ENCODE measurements at regions not wholly inside any gene's neighbourhood (a gene's known extent, or its start where the extent isn't known, plus 50 kb on each side); places are given as distances from the start of the nearest gene placed in this dataset.

GRCh38 chr3:89617706-89618105 lies 510.3 kb downstream of the EPHA3 start (continued):
- TF ChIP-seq FOXP4 (CRISPR knock-in tag; IDR thresholded peaks at IDR 0.05) (no peak), ATF1 (CRISPR knock-in tag; IDR thresholded peaks at IDR 0.05) (no peak)

- TF ChIP-seq TEAD1 (CRISPR knock-in tag; IDR thresholded peaks at IDR 0.05) (no peak), FOXP1 (CRISPR knock-in tag; IDR thresholded peaks at IDR 0.05; ENCODE audit: borderline replicate concordance) (no peak), KAT7 (CRISPR knock-in tag; IDR thresholded peaks at IDR 0.05; ENCODE audit: borderline replicate concordance) (no peak), NR2C2 (CRISPR knock-in tag; IDR thresholded peaks at IDR 0.05) (no peak), ZNF416 (CRISPR knock-in tag; IDR thresholded peaks at IDR 0.05) (no peak), GRHL2 (CRISPR knock-in tag; IDR thresholded peaks at IDR 0.05; ENCODE audit: insufficient replicate concordance, severe bottlenecking) (no peak), PRDM15 (CRISPR knock-in tag; IDR thresholded peaks at IDR 0.05) (no peak), TEAD4 (CRISPR knock-in tag; IDR thresholded peaks at IDR 0.05) (no peak), USF1 (CRISPR knock-in tag; IDR thresholded peaks at IDR 0.05) (no peak), NFATC4 (CRISPR knock-in tag; IDR thresholded peaks at IDR 0.05) (no peak), ZNF281 (CRISPR knock-in tag; IDR thresholded peaks at IDR 0.05) (no peak), TCF7 (CRISPR knock-in tag; IDR thresholded peaks at IDR 0.05; ENCODE audit: low read depth) (no peak), EMX1 (CRISPR knock-in tag; IDR thresholded peaks at IDR 0.05) (no peak), GTF2I (CRISPR knock-in tag; conservative IDR thresholded peaks at IDR 0.05) (no peak), MYBL2 (CRISPR knock-in tag; IDR thresholded peaks at IDR 0.05) (no peak), ZNF263 (CRISPR knock-in tag; IDR thresholded peaks at IDR 0.05; ENCODE audit: low read depth) (no peak)
- Mint-ChIP-seq H3K27me3 (ENCODE audit: low read depth) (no peaks in the 10 kb centered on the region), H3K4me3 (no peak overlapping the region), H3K36me3 (no peaks in the 10 kb centered on the region), H3K9me3 (no peaks in the 10 kb centered on the region), H3K4me1 (peaks cover 6% of the 10 kb centered on the region; the same call in 1 of the 2 replicates), H3K27ac (no peak overlapping the region)
- CTCF ChIA-PET, result no interaction called here
- ATAC-seq (no peak), DNase-seq (ENCODE audit: low spot score) (no peak)
- POLR2A ChIA-PET, result no interaction called here
These were observed 511.8 kb downstream of the EPHA3 start for GRCh38 chr3:89619263-89619662.

Data from WTC11 (cell line).